ENCODE measurements at regions not wholly inside any gene's neighbourhood (a gene's known extent, or its start where the extent isn't known, plus 50 kb on each side); places are given as distances from the start of the nearest gene placed in this dataset.

- H3K4me1 Mint-ChIP-seq: peaks cover 6% of the 10 kb centered on the region
- no peak overlapping the region for H3K4me3 Mint-ChIP-seq
- H3K27me3 Mint-ChIP-seq: peaks cover 23% of the 10 kb centered on the region
- ATAC-seq: no peak
- H3K27ac Mint-ChIP-seq: no peak overlapping the region
- no peaks in the 10 kb centered on the region for H3K9me3 Mint-ChIP-seq
- H3K36me3 Mint-ChIP-seq: no peaks in the 10 kb centered on the region
These were observed 173.8 kb upstream of the DCN start for GRCh38 chr12:91356405-91356804.

- Mint-ChIP-seq H3K36me3 (no peaks in the 10 kb centered on the region), H3K4me3 (no peak overlapping the region), H3K27me3 (peaks cover 23% of the 10 kb centered on the region), H3K9me3 (no peaks in the 10 kb centered on the region), H3K27ac (no peak overlapping the region), H3K4me1 (peaks cover 6% of the 10 kb centered on the region)
- peak; percentile 80 for ATAC-seq
These were observed 172.8 kb upstream of the DCN start for GRCh38 chr12:91355150-91356006.

- H3K27me3 Mint-ChIP-seq: peaks cover 30% of the 10 kb centered on the region
- no peaks in the 10 kb centered on the region for H3K36me3 Mint-ChIP-seq
- no peaks in the 10 kb centered on the region for H3K9me3 Mint-ChIP-seq
- H3K27ac Mint-ChIP-seq: no peak overlapping the region
- ATAC-seq: no peak
- H3K4me3 Mint-ChIP-seq: no peak overlapping the region
- peaks cover 6% of the 10 kb centered on the region for H3K4me1 Mint-ChIP-seq
These were observed 170.6 kb upstream of the DCN start for GRCh38 chr12:91353266-91353665.

GRCh38 chr12:91349476-91349875 is 166.9 kb upstream of the DCN start:
- Mint-ChIP-seq H3K27me3 (peaks cover 13% of the 10 kb centered on the region), H3K27ac (no peak overlapping the region), H3K36me3 (no peaks in the 10 kb centered on the region), H3K4me1 (no peaks in the 10 kb centered on the region), H3K4me3 (no peak overlapping the region), H3K9me3 (no peaks in the 10 kb centered on the region)
- no peak for ATAC-seq

- H3K27me3 Mint-ChIP-seq: peaks cover 13% of the 10 kb centered on the region
These were observed 165.0 kb upstream of the DCN start for GRCh38 chr12:91347481-91348214.

GRCh38 chr12:91346827-91347226 is 164.2 kb upstream of the DCN start:
- H3K4me3 Mint-ChIP-seq: no peak overlapping the region
- H3K27me3 Mint-ChIP-seq: peaks cover 13% of the 10 kb centered on the region
- H3K36me3 Mint-ChIP-seq: no peaks in the 10 kb centered on the region
- no peak for ATAC-seq
- no peaks in the 10 kb centered on the region for H3K4me1 Mint-ChIP-seq
- H3K27ac Mint-ChIP-seq: no peak overlapping the region
- no peaks in the 10 kb centered on the region for H3K9me3 Mint-ChIP-seq

More at GRCh38 chr12:91347481-91348214, 165.0 kb upstream of the DCN start:
- Mint-ChIP-seq H3K9me3 (no peaks in the 10 kb centered on the region), H3K36me3 (no peaks in the 10 kb centered on the region), H3K4me3 (no peak overlapping the region), H3K27ac (no peak overlapping the region), H3K4me1 (no peaks in the 10 kb centered on the region)
- ATAC-seq: no peak

- no peak overlapping the region for H3K4me3 Mint-ChIP-seq
- no peaks in the 10 kb centered on the region for H3K9me3 Mint-ChIP-seq
- peaks cover 17% of the 10 kb centered on the region for H3K27me3 Mint-ChIP-seq
- no peaks in the 10 kb centered on the region for H3K4me1 Mint-ChIP-seq
- H3K36me3 Mint-ChIP-seq: no peaks in the 10 kb centered on the region
- peak; percentile 51 for ATAC-seq
- H3K27ac Mint-ChIP-seq: no peak overlapping the region
These were observed 161.8 kb upstream of the DCN start for GRCh38 chr12:91344408-91344807.

GRCh38 chr12:91343010-91343409 is 160.4 kb upstream of the DCN start:
- H3K27me3 Mint-ChIP-seq: peaks cover 13% of the 10 kb centered on the region
- H3K36me3 Mint-ChIP-seq: no peaks in the 10 kb centered on the region
- H3K9me3 Mint-ChIP-seq: no peaks in the 10 kb centered on the region
- H3K4me3 Mint-ChIP-seq: no peak overlapping the region
- no peak for ATAC-seq
- H3K27ac Mint-ChIP-seq: no peak overlapping the region
- no peaks in the 10 kb centered on the region for H3K4me1 Mint-ChIP-seq

- peaks cover 18% of the 10 kb centered on the region for H3K27me3 Mint-ChIP-seq
- ATAC-seq: no peak
These were observed 156.5 kb upstream of the DCN start for GRCh38 chr12:91339106-91339505.

GRCh38 chr12:91335699-91336098 is 153.1 kb upstream of the DCN start:
- Mint-ChIP-seq H3K4me1 (no peaks in the 10 kb centered on the region), H3K4me3 (no peak overlapping the region), H3K9me3 (peaks cover 9% of the 10 kb centered on the region), H3K27ac (no peak overlapping the region), H3K36me3 (no peaks in the 10 kb centered on the region), H3K27me3 (peaks cover 30% of the 10 kb centered on the region)
- no peak for ATAC-seq

More at GRCh38 chr12:91339106-91339505, 156.5 kb upstream of the DCN start:
- H3K4me3 Mint-ChIP-seq: no peak overlapping the region
- H3K36me3 Mint-ChIP-seq: no peaks in the 10 kb centered on the region
- no peaks in the 10 kb centered on the region for H3K4me1 Mint-ChIP-seq
- peaks cover 9% of the 10 kb centered on the region for H3K9me3 Mint-ChIP-seq
- no peak overlapping the region for H3K27ac Mint-ChIP-seq

- Mint-ChIP-seq H3K27ac (no peak overlapping the region), H3K27me3 (peaks cover 24% of the 10 kb centered on the region), H3K9me3 (peaks cover 9% of the 10 kb centered on the region), H3K4me1 (no peaks in the 10 kb centered on the region), H3K36me3 (no peaks in the 10 kb centered on the region), H3K4me3 (no peak overlapping the region)
- ATAC-seq: no peak
These were observed 151.3 kb upstream of the DCN start for GRCh38 chr12:91333966-91334365.

GRCh38 chr12:91332302-91332701 is 149.7 kb upstream of the DCN start:
- H3K4me3 Mint-ChIP-seq: no peak overlapping the region
- peaks cover 9% of the 10 kb centered on the region for H3K9me3 Mint-ChIP-seq
- peaks cover 23% of the 10 kb centered on the region for H3K27me3 Mint-ChIP-seq
- no peaks in the 10 kb centered on the region for H3K4me1 Mint-ChIP-seq
- H3K27ac Mint-ChIP-seq: no peak overlapping the region
- no peak for ATAC-seq
- no peaks in the 10 kb centered on the region for H3K36me3 Mint-ChIP-seq

- Mint-ChIP-seq H3K4me3 (no peak overlapping the region), H3K4me1 (no peaks in the 10 kb centered on the region)
These were observed 148.8 kb upstream of the DCN start for GRCh38 chr12:91331371-91331770.

GRCh38 chr12:91328451-91328850 is 145.8 kb upstream of the DCN start:
- Mint-ChIP-seq H3K36me3 (no peaks in the 10 kb centered on the region), H3K4me1 (no peaks in the 10 kb centered on the region), H3K4me3 (no peak overlapping the region), H3K9me3 (no peaks in the 10 kb centered on the region), H3K27ac (no peak overlapping the region), H3K27me3 (peaks cover 13% of the 10 kb centered on the region)
- no peak for ATAC-seq

More at GRCh38 chr12:91331371-91331770, 148.8 kb upstream of the DCN start:
- H3K36me3 Mint-ChIP-seq: no peaks in the 10 kb centered on the region
- no peak for ATAC-seq
- peaks cover 23% of the 10 kb centered on the region for H3K27me3 Mint-ChIP-seq
- no peak overlapping the region for H3K27ac Mint-ChIP-seq
- H3K9me3 Mint-ChIP-seq: peaks cover 9% of the 10 kb centered on the region

GRCh38 chr12:91327889-91328288 is 145.3 kb upstream of the DCN start:
- H3K27me3 Mint-ChIP-seq: peaks cover 13% of the 10 kb centered on the region
- no peak for ATAC-seq
- H3K4me1 Mint-ChIP-seq: no peaks in the 10 kb centered on the region
- H3K9me3 Mint-ChIP-seq: no peaks in the 10 kb centered on the region
- no peak overlapping the region for H3K4me3 Mint-ChIP-seq
- H3K36me3 Mint-ChIP-seq: no peaks in the 10 kb centered on the region
- no peak overlapping the region for H3K27ac Mint-ChIP-seq

GRCh38 chr12:91327131-91327530 is 144.5 kb upstream of the DCN start:
- Mint-ChIP-seq H3K9me3 (no peaks in the 10 kb centered on the region), H3K27ac (no peak overlapping the region), H3K27me3 (peaks cover 13% of the 10 kb centered on the region), H3K36me3 (no peaks in the 10 kb centered on the region), H3K4me3 (no peak overlapping the region), H3K4me1 (no peaks in the 10 kb centered on the region)
- no peak for ATAC-seq

All from stimulated activated memory B cell treated with anti-CD40 and anti-IgM and Interleukin-4, amounts not matched to agents 10 μg/mL and 1 μg/mL and 100 μg/mL, for 72 hours (primary cell).